ENCODE measurements at regions not wholly inside any gene's neighbourhood (a gene's known extent, or its start where the extent isn't known, plus 50 kb on each side); places are given as distances from the start of the nearest gene placed in this dataset.
A peak's percentile ranks its signal among the peaks of the same experiment; 100 is the strongest.

GRCh38 chr4:71240094-71240493 lies 98.7 kb upstream of the SLC4A4 start:
- no peak for DNase-seq (ENCODE audit: low read depth)

- DNase-seq (ENCODE audit: low read depth) = no peak
Measured at GRCh38 chr4:71241501-71242288, 97.1 kb upstream of the SLC4A4 start.

GRCh38 chr4:71243091-71243833 lies 95.6 kb upstream of the SLC4A4 start:
- DNase-seq (ENCODE audit: low read depth) = no peak

- no peak for DNase-seq (ENCODE audit: low read depth)
Measured at GRCh38 chr4:71247706-71248105, 91.1 kb upstream of the SLC4A4 start.

- DNase-seq (ENCODE audit: low read depth) = no peak
Measured at GRCh38 chr4:71251261-71251660, 87.6 kb upstream of the SLC4A4 start.

GRCh38 chr4:71253545-71253944 lies 85.3 kb upstream of the SLC4A4 start:
- no peak for DNase-seq (ENCODE audit: low read depth)

- DNase-seq (ENCODE audit: low read depth) = no peak
Measured at GRCh38 chr4:71254451-71255012, 84.3 kb upstream of the SLC4A4 start.

- DNase-seq (ENCODE audit: low read depth) = no peak
Measured at GRCh38 chr4:71255976-71256375, 82.8 kb upstream of the SLC4A4 start.

GRCh38 chr4:71257761-71258160 lies 81.1 kb upstream of the SLC4A4 start:
- DNase-seq (ENCODE audit: low read depth) = no peak

GRCh38 chr4:71258323-71258722 lies 80.5 kb upstream of the SLC4A4 start:
- DNase-seq (ENCODE audit: low read depth) = no peak

GRCh38 chr4:71259280-71259679 lies 79.5 kb upstream of the SLC4A4 start:
- no peak for DNase-seq (ENCODE audit: low read depth)

GRCh38 chr4:71259911-71260331 lies 78.9 kb upstream of the SLC4A4 start:
- DNase-seq (ENCODE audit: low read depth) = no peak

GRCh38 chr4:71260544-71260943 lies 78.3 kb upstream of the SLC4A4 start:
- DNase-seq (ENCODE audit: low read depth) = no peak

- no peak for DNase-seq (ENCODE audit: low read depth)
Measured at GRCh38 chr4:71261001-71261400, 77.8 kb upstream of the SLC4A4 start.

GRCh38 chr4:71261633-71262121 lies 77.1 kb upstream of the SLC4A4 start:
- peak; percentile 26 for DNase-seq (ENCODE audit: low read depth)

- peak; percentile 14 for DNase-seq (ENCODE audit: low read depth)
Measured at GRCh38 chr4:71262161-71262560, 76.7 kb upstream of the SLC4A4 start.

GRCh38 chr4:71266090-71266794 lies 72.6 kb upstream of the SLC4A4 start:
- DNase-seq (ENCODE audit: low read depth) = no peak

GRCh38 chr4:71267244-71267643 lies 71.6 kb upstream of the SLC4A4 start:
- no peak for DNase-seq (ENCODE audit: low read depth)

- peak; percentile 30 for DNase-seq (ENCODE audit: low read depth)
Measured at GRCh38 chr4:71268166-71268565, 70.7 kb upstream of the SLC4A4 start.

- DNase-seq (ENCODE audit: low read depth) = no peak
Measured at GRCh38 chr4:71269233-71269632, 69.6 kb upstream of the SLC4A4 start.

GRCh38 chr4:71270901-71271300 lies 67.9 kb upstream of the SLC4A4 start:
- DNase-seq (ENCODE audit: low read depth) = peak; percentile 27

- no peak for DNase-seq (ENCODE audit: low read depth)
Measured at GRCh38 chr4:71272976-71273375, 65.8 kb upstream of the SLC4A4 start.
